ENCODE measurements at regions not wholly inside any gene's neighbourhood (a gene's known extent, or its start where the extent isn't known, plus 50 kb on each side); places are given as distances from the start of the nearest gene placed in this dataset.

- DNase-seq (ENCODE audit: low read depth in 3 of 3) = no peak
Observed at GRCh38 chr16:89027281-89027680, 50.3 kb upstream of the CBFA2T3 start.

GRCh38 chr16:89031715-89032659 lies 55.0 kb upstream of the CBFA2T3 start:
- DNase-seq (ENCODE audit: low read depth in 3 of 3) = peak in 2 of 3 experiments; percentile 30 to 41

- no peak for DNase-seq (ENCODE audit: low read depth in 3 of 3)
Observed at GRCh38 chr16:89033304-89033703, 56.3 kb upstream of the CBFA2T3 start.

GRCh38 chr16:89033796-89034572 lies 57.0 kb upstream of the CBFA2T3 start:
- DNase-seq (ENCODE audit: low read depth in 3 of 3) = no peak

- DNase-seq (ENCODE audit: low read depth in 3 of 3) = no peak
Observed at GRCh38 chr16:89034573-89034961, 57.6 kb upstream of the CBFA2T3 start.

GRCh38 chr16:89034971-89035668 lies 58.1 kb upstream of the CBFA2T3 start:
- DNase-seq (ENCODE audit: low read depth in 3 of 3) = no peak

- DNase-seq (ENCODE audit: low read depth in 3 of 3) = no peak
Observed at GRCh38 chr16:89035669-89036570, 57.7 kb upstream of the ACSF3 start.

GRCh38 chr16:89036776-89037175 lies 56.9 kb upstream of the ACSF3 start:
- no peak for DNase-seq (ENCODE audit: low read depth in 3 of 3)

GRCh38 chr16:89037261-89038152 lies 56.1 kb upstream of the ACSF3 start:
- DNase-seq (ENCODE audit: low read depth in 3 of 3) = no peak

- no peak for DNase-seq (ENCODE audit: low read depth in 3 of 3)
Observed at GRCh38 chr16:89038221-89038721, 55.4 kb upstream of the ACSF3 start.

- no peak for DNase-seq (ENCODE audit: low read depth in 3 of 3)
Observed at GRCh38 chr16:89038811-89039735, 54.6 kb upstream of the ACSF3 start.

GRCh38 chr16:89039756-89040155 lies 53.9 kb upstream of the ACSF3 start:
- no peak for DNase-seq (ENCODE audit: low read depth in 3 of 3)

- no peak for DNase-seq (ENCODE audit: low read depth in 3 of 3)
Observed at GRCh38 chr16:89040391-89040790, 53.3 kb upstream of the ACSF3 start.

GRCh38 chr16:89040861-89041570 lies 52.6 kb upstream of the ACSF3 start:
- DNase-seq (ENCODE audit: low read depth in 3 of 3) = no peak

GRCh38 chr16:89041571-89042481 lies 51.8 kb upstream of the ACSF3 start:
- no peak for DNase-seq (ENCODE audit: low read depth in 3 of 3)

GRCh38 chr16:89042711-89043551 lies 50.7 kb upstream of the ACSF3 start:
- DNase-seq (ENCODE audit: low read depth in 3 of 3) = no peak

All from stimulated activated CD4-positive, alpha-beta T cell treated with anti-CD3 and anti-CD28 coated beads, TNF-alpha, amount 100 ng/mL, for 24 hours (primary cell).